ENCODE measurements at regions not wholly inside any gene's neighbourhood (a gene's known extent, or its start where the extent isn't known, plus 50 kb on each side); places are given as distances from the start of the nearest gene placed in this dataset.
"Not testable (repeated sequence)": the region's sequence is repeated elsewhere in the genome, so short reads cannot be mapped to it uniquely, and the experiment has no call there.

DNA sequence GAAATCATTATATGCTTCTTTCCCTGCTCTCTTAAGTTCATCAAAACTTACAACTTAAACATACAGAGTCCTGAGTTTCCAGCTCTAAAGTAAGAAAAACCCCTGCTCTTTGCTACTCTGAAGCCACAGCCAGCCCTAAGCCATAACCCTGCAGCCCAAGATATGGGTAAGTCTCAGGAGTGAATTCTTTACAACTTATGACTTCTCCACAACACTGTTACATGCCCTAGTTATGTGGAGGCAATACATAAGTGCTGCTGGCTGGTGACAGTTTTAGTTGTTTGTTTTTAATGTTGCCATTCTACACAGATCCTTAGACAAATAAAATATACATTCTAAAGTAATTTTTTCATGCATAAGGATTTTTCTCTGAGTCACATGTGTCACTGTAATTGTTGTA is 100.2 kb downstream of the FBXO8 start:
- no peak for FAIRE-seq

DNA sequence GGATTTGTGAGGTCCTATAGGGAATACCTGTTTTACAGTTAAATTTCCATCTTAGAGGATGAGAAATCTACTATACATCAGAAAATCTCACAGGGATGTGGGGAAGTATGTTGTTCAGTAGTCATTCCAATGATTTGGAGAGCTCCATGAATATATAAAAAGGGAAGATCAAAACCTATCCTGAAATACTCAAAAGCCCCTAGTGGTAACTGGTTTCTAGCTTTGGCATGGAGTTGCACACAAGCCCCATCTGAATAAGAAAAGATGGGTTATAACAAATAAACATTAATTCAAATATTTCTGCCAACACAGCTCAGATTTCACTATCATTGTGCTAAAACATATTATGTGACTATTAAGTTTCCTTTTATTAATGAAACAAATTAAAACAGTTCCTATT is 101.6 kb downstream of the FBXO8 start:
- no peak for DNase-seq (ENCODE audit: low spot score in 2 of 2)
- no peak for FAIRE-seq

More for the DNA sequence above, 100.2 kb downstream of the FBXO8 start:
- no peak for DNase-seq (ENCODE audit: low spot score in 2 of 2)

DNA sequence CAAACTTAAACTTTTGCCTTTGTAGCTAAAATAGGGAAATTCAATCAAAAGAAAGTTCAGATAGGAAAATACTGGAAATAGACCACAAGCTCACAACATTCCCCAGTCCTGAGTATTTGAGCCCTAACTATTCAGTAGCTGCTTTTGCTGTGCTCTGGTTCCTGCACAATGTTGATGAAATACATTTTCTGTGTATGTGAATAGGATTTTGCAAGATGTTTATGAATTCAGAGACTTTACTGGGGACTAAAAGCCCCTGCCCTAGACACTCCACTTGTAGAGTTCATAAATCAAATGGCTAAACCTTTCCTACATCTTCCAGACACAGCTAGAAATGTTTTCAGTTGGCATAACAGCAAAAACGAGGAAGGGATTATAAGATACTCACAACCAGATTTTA is 105.9 kb downstream of the FBXO8 start:
- FAIRE-seq (no peak), DNase-seq (ENCODE audit: low spot score in 2 of 2) (no peak)

DNA sequence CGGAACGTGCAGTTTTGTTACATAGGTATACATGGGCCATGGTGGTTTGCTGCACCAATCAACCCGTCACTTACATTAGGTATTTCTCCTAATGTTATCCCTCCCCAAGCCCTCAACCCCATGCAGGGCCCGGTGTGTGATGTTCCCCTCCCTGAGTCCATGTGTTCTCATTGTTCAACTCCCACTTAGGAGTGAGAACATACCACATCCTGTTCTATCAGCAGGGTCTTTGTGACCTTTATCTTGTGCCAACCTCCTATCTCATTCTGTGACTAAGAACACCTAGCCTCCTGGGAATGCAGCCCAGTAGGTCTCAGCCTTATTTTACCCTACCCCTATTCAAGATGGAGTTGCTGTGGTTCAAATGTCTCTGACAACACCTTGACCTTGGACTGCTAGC is 107.6 kb downstream of the FBXO8 start:
- FAIRE-seq; DNase-seq (ENCODE audit: low spot score in 2 of 2): not testable (repeated sequence)

DNA sequence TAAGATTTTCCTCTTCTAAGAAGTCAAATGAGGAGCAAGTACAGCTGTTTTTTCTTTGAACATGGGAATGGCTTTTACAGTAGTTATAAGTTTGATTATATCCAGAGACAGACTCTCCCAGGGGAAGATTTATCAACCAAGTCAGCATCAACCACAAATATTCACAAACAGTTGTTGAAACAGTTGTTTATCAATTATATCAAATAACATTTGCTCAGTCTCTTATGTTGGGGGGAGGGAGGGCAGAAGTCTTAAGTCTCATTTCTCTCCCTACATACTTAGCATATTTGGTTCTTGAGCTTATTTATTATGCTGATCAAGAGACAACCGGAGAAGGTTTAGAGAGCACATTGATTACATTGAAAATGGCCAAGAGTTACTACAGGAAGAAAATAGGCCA is 110.1 kb downstream of the FBXO8 start:
- DNase-seq (ENCODE audit: low spot score in 2 of 2) = no peak
- FAIRE-seq = no peak

DNA sequence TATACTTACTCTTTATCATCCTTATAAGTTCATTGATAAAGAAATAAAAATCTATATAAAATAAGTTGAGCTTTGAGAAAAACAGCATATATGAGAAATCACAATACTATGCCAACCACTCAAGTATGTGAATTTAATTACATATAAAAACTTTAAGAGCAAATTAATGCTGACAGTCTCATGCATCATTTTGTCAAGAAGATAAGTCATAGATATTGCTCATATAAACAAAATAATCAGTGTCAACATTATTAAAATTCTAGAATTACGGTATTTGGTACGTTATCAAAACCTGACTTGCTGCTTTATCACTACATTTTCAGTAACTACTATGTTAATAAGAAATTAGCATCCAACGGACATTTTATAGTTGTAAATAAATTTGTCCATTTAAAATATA is 111.2 kb downstream of the FBXO8 start:
- DNase-seq (ENCODE audit: low spot score in 2 of 2) (no peak), FAIRE-seq (peak; percentile 13)

DNA sequence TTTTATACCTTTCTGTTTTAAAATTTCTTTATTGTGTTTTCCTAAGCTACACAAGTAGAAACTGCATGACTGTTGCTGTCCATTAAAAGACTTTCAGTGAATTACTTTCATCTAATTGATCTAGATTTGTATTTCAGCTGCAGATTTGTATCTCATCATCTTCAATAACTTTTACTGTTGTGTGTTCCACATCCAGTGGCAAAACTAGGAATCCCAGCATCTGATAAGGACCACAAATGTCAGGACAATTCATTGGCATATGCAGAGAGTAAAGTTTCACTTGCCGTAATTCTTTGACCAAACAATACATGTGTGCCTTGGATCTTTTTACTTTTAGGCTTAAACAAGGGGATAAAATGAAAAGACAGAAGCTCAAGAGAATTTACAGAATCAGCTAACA is 112.6 kb downstream of the FBXO8 start:
- no peak for FAIRE-seq
- no peak for DNase-seq (ENCODE audit: low spot score in 2 of 2)

DNA sequence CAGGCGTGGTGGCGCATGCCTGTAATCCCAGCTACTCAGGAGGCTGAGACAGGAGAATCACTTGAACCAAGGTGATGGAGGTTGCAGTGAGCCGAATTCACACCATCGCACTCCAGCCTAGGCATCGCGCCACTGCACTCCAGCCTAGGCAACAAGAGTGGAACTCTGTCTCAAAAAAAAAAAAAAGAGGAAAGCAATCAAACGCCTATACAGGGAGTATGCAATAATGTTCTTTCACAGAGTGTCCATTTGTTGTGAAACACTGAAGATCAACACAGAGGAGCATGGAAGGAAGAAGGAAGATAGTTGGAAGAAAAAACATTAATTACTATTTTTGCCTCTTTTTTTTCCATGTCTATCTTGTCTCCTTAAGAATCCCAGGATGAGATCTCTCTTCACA is 113.4 kb downstream of the FBXO8 start:
- FAIRE-seq (no peak), DNase-seq (ENCODE audit: low spot score in 2 of 2) (no peak)

DNA sequence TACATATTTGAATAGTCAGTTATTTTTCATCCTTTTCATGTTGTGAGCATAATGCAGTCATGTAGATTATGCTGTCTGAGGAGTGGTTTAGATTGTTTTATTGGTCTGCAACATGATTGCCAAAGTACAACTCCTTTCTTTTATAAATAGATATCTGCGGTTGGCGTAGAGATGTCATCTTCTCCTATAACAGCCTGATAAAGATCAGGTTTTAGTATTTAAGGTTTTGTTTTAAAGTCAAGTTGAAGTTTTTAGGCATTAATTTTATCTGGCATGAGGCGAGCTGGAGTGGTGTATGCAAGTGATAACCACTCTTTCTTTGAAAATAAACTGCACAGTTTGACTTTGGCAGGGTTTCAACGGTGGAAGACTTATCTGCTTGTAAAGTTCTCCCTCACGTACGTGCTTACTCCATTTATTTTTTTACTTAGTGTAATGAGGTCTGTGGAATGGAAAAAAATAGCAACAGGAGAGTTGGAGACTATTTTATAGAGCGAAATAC is 126.3 kb downstream of the FBXO8 start:
- no peak for DNase-seq (ENCODE audit: low spot score in 2 of 2)
- no peak for FAIRE-seq

DNA sequence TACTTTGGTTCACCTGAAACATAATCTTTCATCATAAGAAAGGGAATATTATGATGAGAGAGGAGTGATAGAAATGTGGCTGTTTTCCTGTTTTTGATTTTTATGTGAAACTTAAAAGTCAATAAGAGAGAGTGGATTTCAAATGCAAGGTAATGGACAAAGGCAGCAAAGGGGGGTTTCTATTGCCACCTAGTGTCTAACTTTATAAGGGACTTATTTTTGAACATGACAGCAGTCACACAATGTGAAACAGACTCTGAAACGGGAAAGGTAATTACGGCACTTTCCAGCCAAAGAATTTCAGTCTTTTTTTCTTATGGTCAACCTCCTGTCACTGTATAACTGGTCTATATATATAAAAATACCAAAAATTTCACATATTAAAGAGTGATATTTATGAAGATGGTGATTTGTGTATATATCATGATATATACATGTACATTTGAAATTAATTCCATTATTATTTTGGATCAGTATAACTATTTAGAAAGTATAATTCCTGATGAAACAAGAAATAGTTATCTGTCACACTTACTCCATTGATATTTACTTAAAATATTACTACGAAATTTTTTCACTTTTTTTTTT is 127.1 kb downstream of the FBXO8 start:
- no peak for DNase-seq (ENCODE audit: low spot score in 2 of 2)
- peak; percentile 39 for FAIRE-seq

DNA sequence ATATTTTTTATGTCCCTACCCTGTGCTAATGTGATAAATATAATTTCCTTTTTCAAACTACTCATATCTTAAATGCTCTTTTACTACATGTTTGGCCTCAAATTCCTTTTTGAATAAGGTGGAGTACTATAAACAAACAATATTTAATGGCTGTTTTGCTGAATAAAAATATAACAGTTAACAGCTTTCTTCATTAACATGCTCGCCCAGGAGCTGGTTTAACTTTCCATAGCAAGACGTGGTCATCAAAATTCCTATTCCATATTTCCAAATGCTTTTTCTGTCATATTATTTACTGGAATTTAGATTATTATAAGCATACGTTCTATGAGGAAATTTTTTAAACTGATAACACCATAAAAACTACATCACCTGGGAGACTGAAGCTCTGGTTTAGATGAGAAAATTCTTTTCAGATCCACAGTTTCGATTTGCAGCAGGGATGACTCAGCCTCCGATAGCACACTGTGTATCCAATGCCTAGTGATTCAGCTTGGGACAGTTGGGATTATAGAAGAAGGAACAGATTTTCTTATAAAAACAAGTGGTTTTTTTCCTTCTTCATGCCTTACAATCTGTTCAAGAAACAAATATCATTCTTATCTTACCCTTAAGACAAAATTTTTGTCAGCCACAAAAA is 129.1 kb downstream of the FBXO8 start:
- DNase-seq (ENCODE audit: low spot score in 2 of 2) = no peak
- no peak for FAIRE-seq

DNA sequence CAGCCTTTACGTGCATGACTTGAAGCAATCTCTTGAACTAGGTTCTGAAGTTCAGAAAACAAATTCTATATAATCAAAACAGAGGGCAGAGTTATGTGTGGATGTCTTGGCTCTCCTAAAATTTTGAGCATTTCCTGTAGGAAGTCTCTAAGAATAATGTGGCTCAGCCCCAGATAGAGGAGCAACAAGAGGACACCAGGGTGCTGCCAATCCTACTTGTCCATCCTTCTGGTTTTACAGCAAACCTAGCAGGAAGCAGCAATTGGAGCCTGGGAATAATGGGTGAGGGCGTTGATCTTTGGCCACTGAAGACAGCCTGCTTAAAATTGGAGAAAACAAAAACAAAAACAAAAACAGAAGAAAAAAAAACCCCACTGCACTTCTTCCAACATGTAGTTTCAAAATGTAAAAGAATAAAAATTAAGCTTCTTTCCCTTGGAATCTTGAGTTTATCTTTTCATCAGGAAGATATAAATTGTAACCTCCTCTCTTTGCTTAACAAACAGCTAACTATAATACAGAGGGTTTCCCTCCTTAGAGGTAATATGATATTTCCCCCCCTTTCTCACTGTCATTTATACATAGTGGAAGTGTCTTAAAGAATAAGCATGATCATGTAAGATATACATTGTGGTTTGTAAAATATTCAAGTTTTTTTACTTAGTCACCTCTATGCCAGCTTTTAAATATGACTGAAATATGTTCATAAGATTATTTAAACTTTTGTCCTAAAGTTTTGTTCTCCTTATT is 130.6 kb downstream of the FBXO8 start:
- DNase-seq (ENCODE audit: low spot score in 2 of 2) (no peak), FAIRE-seq (no peak)

DNA sequence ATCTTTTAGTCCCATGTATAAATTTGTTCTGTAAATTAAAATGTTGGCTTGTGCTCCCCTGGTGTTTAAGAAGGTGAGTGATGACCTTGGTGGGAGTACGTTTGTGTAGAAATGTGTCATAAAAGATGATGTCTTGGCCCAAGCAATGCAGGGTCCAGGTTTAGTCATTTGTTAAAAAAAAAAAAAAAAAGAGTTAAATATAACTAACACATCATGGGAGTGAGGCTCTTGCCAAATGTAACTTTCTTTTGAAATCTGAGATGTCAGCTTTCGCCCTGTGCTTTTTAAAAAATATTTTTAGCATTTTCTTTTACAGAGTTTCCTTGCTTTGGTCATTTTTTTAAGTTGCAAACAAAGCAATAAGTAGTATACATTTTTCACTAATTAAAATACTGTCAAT is 135.6 kb downstream of the FBXO8 start:
- DNase-seq (ENCODE audit: low spot score in 2 of 2) (no peak), FAIRE-seq (no peak)

DNA sequence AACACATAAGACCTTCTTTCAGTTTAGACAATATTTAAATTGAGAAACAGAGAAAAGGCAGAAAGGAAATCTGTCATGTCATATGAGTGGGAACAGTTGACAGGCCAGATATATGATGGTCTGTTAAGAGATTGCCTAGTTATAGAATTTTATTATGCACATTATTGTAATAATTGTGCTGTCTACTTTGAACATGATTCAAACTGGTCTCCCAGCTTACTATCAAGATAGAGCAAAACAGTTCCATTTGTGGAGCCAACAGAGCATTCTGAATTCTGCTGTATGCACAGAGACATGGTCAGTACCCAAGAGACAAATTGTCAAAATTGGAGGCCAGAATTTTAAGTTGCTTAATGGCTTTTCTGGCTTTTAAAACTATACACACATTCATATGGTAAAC is 139.4 kb downstream of the FBXO8 start:
- DNase-seq (ENCODE audit: low spot score in 2 of 2) (no peak), FAIRE-seq (no peak)

DNA sequence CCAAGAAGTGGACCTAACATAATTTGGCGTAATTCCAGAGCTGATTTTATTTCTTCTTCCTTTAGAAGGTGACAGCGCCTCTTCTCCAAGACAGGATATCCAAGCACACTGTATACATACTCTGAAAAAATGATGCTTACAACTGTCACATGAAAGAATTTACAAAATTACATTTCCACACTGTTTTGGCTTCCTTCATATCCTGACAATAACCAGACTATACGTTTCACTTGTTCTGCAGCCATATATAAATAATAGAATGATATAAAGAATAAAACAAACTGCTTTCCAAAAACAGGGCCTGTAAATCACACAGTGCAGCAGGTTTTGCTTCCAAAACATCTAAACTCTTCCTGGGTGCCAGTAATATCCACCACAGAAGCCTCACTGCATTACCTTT is 141.6 kb downstream of the FBXO8 start:
- FAIRE-seq = no peak
- no peak for DNase-seq (ENCODE audit: low spot score in 2 of 2)

DNA sequence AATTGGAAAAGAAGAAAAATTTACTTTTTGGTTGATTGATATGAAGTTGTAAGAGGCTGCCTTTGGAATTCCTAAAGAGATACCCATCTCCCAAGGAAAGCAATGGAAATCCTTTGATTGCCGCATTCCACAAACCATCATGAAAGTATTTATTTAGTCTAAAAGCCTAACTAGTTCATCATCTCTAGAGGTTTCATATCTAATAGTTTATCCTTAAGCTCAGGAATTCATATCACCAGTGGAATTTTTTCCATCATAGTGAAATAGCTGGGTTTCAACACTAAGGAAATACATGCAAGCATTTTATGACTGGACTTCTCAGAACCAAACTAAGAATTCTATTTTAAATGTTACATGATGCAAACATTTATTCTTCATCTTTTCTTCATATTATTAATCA is 144.9 kb downstream of the FBXO8 start:
- FAIRE-seq = no peak
- no peak for DNase-seq (ENCODE audit: low spot score in 2 of 2)

DNA sequence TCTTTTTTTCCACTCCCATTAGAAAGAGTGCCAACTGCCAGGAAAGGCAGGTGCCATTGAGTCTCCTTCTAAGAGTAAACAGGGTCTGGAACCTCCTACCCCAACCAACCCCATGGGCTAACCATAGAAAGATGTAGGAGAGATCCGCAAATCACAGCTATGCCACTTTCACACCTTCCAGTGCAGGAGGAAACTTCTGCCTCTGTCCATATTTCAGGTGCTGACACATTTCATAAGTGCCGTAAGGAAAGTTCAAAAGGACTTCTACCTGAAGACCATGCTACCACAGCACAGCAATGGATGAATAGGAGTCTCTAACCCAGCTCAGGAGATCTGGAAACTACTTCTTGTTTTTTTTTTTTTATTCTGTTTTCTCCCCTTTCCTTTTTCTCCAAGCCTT is 145.8 kb downstream of the FBXO8 start:
- FAIRE-seq = no peak
- DNase-seq (ENCODE audit: low spot score in 2 of 2) = no peak

DNA sequence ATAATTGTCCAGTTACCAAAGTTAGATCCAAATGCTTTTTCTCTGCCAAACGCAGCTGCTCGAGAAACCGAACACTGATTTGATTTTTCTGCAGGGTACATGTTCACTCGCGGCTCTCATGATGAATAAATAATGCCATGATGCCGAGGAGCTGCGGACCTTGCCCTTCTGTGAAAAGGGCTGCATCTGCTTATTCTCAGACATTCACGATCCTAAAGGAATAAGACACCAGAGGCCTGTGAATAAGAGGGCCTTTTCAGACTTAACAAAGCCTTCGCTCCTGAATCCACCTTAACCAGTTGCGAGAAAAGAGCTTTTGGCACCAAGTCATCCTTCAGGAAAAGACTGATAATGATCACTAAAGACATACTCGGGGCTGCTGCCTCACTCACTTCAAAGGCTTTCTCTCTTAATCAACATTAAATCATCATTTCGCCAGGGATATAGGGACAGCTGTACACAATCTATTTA is 147.5 kb downstream of the FBXO8 start:
- DNase-seq (ENCODE audit: low spot score in 2 of 2) = no peak
- FAIRE-seq = no peak

DNA sequence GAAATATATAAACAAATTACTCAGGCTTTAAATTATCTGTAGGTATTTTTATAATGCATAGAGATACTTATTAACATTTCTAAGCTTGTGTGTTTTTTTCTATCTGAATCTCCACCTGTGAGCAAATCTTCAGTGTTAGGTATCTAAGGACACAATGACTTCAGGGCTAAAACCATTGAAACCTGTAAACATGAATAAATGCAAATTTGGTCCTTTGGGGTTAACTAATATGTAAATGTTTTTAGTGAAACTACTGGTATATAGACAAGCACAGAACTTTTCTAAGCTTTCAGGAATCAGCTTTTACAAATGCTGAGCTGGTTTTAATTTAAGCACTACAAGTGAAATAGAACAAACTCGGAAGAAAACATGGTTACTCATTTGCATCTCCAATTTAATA is 147.9 kb downstream of the FBXO8 start:
- DNase-seq (ENCODE audit: low spot score in 2 of 2) (no peak), FAIRE-seq (no peak)

DNA sequence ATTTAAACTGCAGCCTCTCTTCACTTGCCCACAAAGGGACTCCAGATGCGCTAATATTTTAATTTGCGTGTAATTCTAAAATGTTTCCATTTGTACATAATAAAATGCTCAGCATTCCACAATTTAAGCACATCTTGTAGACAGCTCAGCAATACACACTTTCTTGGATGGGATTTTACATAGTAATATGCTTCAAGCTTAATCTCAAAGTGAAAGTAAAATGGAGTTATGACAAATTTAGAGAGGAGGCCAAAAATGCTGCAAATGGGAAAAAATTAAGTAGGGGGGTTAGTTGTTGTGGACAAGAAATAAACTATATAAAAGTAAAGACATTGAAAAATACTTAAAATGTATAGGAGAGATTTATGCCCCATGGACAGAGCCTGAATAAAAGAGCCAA is 149.1 kb downstream of the FBXO8 start:
- DNase-seq (ENCODE audit: low spot score in 2 of 2) (no peak), FAIRE-seq (no peak)

DNA sequence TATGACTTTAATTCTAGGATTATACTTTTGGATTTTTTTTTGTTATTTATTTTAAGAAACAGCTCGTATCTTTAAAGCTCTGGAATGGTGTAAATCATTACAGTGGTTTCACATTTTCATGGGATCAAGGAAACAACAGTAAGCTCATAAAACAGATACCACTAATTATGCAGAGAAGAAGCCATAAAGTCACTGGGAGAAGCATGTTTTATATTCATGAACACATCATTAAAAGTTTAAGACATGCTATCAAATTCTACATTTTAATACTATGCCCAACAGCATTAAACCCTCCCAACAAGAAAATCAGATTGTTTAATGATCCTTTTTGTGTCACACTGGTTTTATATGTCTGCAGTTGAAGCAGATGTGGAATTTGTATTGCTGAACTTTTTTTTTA is 149.9 kb downstream of the FBXO8 start:
- no peak for FAIRE-seq
- DNase-seq (ENCODE audit: low spot score in 2 of 2) = no peak

DNA sequence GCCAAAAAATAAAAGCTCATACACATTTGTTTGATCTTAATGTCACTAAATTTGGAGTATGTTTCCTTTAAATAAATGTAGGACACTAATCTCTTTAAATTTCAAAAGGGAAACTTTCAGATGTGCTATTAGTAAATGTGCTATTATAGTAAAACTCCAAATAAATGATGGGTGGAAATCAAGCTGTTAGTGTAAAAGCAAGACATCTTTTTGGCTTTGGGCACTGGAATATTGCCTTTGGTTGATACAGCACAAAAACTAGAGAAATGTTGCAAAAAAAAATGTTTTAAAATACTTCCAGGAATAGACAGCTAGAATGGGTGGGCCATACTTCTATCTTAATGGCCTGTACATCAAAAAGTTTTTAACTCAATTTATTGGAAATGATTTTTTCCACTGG is 151.6 kb downstream of the FBXO8 start:
- FAIRE-seq (no peak), DNase-seq (ENCODE audit: low spot score in 2 of 2) (no peak)

All from frontal cortex (tissue), 3 donors.